Activated CD4-positive, alpha-beta T cell treated with anti-CD3 and anti-CD28 coated beads, Interleukin-2, amount 10 ng/mL, durations not matched to agents 7 days and 5 days (primary cell): ENCODE measurements at regions not wholly inside any gene's neighbourhood (a gene's known extent, or its start where the extent isn't known, plus 50 kb on each side); places are given as distances from the start of the nearest gene placed in this dataset.
"Not testable (repeated sequence)": the region's sequence is repeated elsewhere in the genome, so short reads cannot be mapped to it uniquely, and the experiment has no call there.

Experiments used
- CTCF ChIA-PET: fragments of 350-600 bp; sonication (Branson Sonifier 250); formaldehyde crosslinking; loops from one replicate; lab custom pipeline; 2021; ENCODE audit warnings: antibody characterized with exemption; lab: Charles Lee
- POLR2A ChIA-PET: fragments of 350-600 bp; sonication (Branson Sonifier 250); formaldehyde crosslinking; loops from one replicate; lab custom pipeline; 2021; ENCODE audit warnings: antibody characterized with exemption; lab: Charles Lee
- DNase-seq: peaks from one replicate; pipeline ENCODE4 v3.0.0-alpha.2; 2020
- H3K27ac Mint-ChIP-seq: one replicate; pipeline ENCODE4 v1.8.0; 2021; ENCODE audit warnings: mild to moderate bottlenecking, moderate library complexity, mixed read lengths
- H3K27me3 Mint-ChIP-seq: one replicate; pipeline ENCODE4 v1.8.0; 2021; ENCODE audit warnings: mixed read lengths
- H3K36me3 Mint-ChIP-seq: one replicate; pipeline ENCODE4 v1.8.0; 2021; ENCODE audit warnings: low read depth, mixed read lengths
- H3K4me1 Mint-ChIP-seq: one replicate; pipeline ENCODE4 v1.8.0; 2021; ENCODE audit warnings: mixed read lengths
- H3K4me3 Mint-ChIP-seq: one replicate; pipeline ENCODE4 v1.8.0; 2021; ENCODE audit warnings: mild to moderate bottlenecking, moderate library complexity, mixed read lengths
- H3K9me3 Mint-ChIP-seq: one replicate; pipeline ENCODE4 v1.8.0; 2021; ENCODE audit warnings: mixed read lengths

DNA sequence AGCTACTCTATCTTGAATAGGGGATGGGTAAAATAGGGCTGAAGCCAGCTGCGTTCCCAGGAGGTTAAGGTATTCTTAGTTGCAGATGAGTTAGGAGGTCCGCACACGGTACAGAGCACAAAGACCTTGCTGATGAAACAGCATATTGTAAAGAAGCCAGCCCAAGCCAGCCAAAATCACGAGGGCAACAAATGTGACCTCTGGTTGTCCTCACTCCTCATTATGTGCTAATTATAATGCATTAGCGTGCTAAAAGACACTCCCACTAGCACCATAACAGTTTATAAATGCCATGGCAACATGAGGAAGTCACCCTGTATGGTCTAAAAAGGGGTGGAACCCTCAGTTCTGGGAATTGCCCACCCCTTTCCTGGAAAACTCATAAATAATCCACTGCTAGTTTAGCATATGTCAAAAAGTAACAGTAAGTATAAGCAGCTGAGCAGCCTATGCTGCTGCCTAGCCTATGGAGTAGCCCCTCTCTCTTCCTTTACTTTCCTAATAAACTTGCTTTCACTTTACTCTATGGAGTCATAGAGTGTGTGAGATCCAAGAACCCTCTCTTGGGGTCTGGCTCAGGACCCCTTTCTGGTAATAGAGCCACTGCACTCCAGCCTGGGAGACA is 98.9 kb upstream of the NOX4 start:
- H3K36me3 Mint-ChIP-seq, H3K27me3 Mint-ChIP-seq, CTCF ChIA-PET, H3K9me3 Mint-ChIP-seq, DNase-seq, H3K4me1 Mint-ChIP-seq, H3K27ac Mint-ChIP-seq, H3K4me3 Mint-ChIP-seq, POLR2A ChIA-PET: not testable (repeated sequence)

DNA sequence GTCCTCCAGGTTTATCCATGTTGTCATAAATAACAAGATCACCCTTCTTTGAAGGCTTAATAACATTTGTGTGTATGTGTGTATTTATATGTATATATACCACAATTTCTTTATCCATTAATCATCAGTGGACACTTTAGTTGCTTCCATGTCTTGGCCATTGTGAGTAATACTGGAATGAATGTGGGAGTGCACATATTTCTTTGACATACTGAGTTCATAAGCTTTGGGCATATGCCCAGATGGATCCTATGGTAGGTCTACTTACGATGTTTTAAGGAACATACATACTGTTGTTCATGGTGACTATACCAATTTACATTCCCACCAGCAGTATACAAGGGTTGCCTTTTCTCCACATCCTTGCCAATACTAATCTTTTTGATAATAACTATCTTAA is 108.8 kb upstream of the TRIM77 start:
- DNase-seq, H3K36me3 Mint-ChIP-seq, H3K4me1 Mint-ChIP-seq, H3K9me3 Mint-ChIP-seq, H3K27me3 Mint-ChIP-seq, H3K4me3 Mint-ChIP-seq, CTCF ChIA-PET, POLR2A ChIA-PET, H3K27ac Mint-ChIP-seq: not testable (repeated sequence)

DNA sequence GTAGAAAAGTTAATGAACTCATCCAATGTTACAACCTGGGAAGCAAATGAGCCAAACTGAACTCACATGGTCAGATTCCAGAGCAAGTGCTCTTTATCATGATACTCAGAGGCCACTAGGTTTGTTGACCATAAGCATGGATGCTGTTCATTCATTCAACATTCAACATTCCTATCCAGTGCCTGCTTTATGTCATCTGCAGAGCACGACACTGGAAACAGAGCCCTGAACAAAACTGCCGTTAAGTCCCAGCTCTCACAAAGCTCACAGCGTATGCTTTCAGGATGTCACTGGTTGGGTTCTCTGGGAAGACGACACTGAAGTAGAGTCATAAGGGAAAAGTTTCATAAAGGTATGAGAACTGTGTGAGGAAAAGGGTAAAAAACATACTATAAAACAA is 105.8 kb upstream of the TRIM77 start:
- ChIA-PET CTCF (no interaction called here), POLR2A (no interaction called here)
- no peak for DNase-seq
- Mint-ChIP-seq H3K4me3 (no peak overlapping the region), H3K9me3 (no peaks in the 10 kb centered on the region), H3K4me1 (no peaks in the 10 kb centered on the region), H3K27me3 (no peaks in the 10 kb centered on the region), H3K27ac (no peak overlapping the region), H3K36me3 (no peaks in the 10 kb centered on the region)

DNA sequence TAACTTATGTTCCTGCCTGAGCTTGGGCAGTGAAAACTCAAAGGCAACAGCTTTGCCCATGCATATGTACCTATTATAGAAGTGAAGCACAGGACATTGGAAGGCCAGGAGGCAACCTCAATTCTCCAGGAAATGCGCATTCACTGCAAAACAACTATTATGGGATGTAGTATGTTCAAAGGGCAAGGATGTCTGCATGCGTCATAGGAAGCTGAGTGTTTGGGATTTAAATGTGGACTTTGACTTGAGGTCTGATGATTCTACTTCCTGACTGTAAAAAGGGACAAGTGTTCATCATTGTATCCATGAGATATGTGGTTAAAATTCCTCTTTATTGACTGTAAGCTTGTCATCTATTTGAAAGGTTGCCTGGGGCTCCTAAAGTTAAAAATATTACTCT is 103.3 kb upstream of the TRIM77 start:
- POLR2A ChIA-PET, DNase-seq, H3K27me3 Mint-ChIP-seq, H3K4me1 Mint-ChIP-seq, H3K9me3 Mint-ChIP-seq, H3K4me3 Mint-ChIP-seq, H3K36me3 Mint-ChIP-seq, H3K27ac Mint-ChIP-seq, CTCF ChIA-PET: not testable (repeated sequence)

DNA sequence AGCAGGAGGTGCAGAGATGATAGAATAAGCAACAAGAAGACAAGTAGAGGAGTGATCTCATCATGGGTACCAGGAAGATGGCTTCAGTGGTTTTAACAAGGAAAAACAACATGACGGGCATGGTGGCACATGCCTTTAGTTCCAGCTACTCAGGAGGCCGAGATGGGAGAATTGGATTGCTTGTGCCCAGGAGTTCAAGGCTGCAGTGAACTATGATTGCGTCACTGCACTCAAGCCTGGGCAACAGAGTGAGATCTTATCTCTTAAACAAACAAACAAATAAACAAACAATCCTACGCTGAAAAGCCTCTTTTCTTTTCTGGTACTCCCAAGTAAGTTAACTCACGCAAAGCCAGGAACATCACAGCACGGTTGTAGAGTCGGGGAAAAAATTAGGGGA is 102.6 kb upstream of the TRIM77 start:
- not testable (repeated sequence) for H3K36me3 Mint-ChIP-seq, H3K9me3 Mint-ChIP-seq

DNA sequence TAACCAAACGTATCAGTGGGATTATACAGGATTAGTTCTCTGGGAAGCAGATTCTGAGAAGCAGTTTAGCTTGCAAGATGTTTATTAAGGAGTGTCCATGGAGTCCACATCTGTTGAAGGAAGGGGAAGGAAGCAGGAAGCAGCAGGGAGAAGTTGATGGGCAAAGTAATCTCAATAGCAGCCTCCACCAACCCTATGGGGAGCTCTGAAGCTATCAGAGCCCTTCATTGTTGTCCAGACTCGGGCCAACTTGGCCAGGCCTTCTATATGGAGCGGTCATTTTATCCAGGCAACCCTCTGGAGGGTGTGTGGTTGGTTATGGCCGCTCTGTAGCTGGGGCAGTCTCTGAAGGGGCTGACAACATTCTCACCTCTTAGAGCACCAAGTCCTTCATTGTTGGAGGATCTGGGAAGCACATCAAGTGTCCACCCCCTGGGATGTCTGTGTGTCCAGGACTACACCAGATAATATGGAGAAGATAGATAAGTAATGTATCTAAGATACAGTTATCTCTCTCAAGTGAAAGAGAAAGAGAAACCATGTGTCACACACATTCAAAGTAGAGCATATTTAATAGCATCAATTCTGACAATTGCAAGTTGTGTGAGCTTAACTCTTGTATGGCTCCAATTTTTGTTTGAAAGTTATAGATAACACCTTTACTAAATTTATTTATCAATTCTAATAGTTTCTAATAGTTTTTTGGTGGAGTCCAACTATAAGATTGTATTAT is 101.7 kb upstream of the TRIM77 start:
- Mint-ChIP-seq H3K36me3 (no peaks in the 10 kb centered on the region), H3K9me3 (no peaks in the 10 kb centered on the region), H3K27me3 (no peaks in the 10 kb centered on the region), H3K27ac (no peak overlapping the region), H3K4me1 (no peaks in the 10 kb centered on the region), H3K4me3 (no peak overlapping the region)
- DNase-seq, result no peak
- CTCF ChIA-PET, result no interaction called here
- POLR2A ChIA-PET, result no interaction called here

More for the DNA sequence above, 102.6 kb upstream of the TRIM77 start:
- CTCF ChIA-PET, H3K27me3 Mint-ChIP-seq, POLR2A ChIA-PET, H3K27ac Mint-ChIP-seq, H3K4me1 Mint-ChIP-seq, H3K4me3 Mint-ChIP-seq, DNase-seq: not testable (repeated sequence)

DNA sequence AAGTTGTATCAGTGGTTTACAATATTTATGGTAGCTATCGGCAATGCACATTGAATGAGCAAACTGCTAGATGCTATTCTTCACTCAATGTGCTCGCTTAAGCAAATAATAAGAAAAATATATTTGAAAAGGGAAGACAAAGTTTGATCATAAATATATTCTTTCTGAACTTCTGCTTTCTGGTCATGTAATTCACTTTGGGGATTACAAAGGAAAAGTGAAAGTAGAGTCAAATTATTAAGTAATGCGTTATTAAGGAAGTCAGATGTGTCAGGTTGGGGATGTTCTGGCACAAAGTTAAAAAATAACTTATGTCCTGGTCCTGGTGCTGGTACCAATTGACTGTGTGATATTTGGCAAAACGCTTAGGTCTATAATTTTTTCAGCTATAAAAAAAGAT is 98.0 kb upstream of the TRIM77 start:
- H3K9me3 Mint-ChIP-seq, result no peaks in the 10 kb centered on the region
- no peaks in the 10 kb centered on the region for H3K4me1 Mint-ChIP-seq
- no peak for DNase-seq
- no peaks in the 10 kb centered on the region for H3K27me3 Mint-ChIP-seq
- ChIA-PET POLR2A (no interaction called here), CTCF (no interaction called here)
- no peak overlapping the region for H3K27ac Mint-ChIP-seq
- H3K36me3 Mint-ChIP-seq, result no peaks in the 10 kb centered on the region
- H3K4me3 Mint-ChIP-seq, result no peak overlapping the region

DNA sequence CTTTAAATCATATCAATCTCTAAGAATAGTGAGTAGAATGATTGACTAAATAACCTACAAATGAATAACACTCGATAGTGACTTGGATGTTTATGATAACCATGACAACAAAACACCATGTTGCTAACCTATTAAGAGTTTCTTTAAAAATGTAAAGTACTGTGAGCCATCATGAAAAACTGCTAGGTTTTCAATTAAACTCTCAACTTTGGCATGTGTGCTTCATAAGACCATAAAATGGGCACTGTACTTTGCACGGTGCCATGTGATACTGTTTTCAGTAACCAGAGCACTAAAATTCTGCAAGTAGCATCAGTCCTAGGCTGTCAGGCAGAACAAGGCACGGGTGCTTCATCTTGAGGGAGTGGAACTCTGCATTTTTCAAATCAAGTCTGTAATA is 96.2 kb upstream of the TRIM77 start:
- no peaks in the 10 kb centered on the region for H3K36me3 Mint-ChIP-seq
- no peaks in the 10 kb centered on the region for H3K9me3 Mint-ChIP-seq
- no peaks in the 10 kb centered on the region for H3K27me3 Mint-ChIP-seq
- no peaks in the 10 kb centered on the region for H3K4me1 Mint-ChIP-seq
- no peak for DNase-seq
- ChIA-PET CTCF (no interaction called here), POLR2A (no interaction called here)
- H3K27ac Mint-ChIP-seq, result no peak overlapping the region
- no peak overlapping the region for H3K4me3 Mint-ChIP-seq

DNA sequence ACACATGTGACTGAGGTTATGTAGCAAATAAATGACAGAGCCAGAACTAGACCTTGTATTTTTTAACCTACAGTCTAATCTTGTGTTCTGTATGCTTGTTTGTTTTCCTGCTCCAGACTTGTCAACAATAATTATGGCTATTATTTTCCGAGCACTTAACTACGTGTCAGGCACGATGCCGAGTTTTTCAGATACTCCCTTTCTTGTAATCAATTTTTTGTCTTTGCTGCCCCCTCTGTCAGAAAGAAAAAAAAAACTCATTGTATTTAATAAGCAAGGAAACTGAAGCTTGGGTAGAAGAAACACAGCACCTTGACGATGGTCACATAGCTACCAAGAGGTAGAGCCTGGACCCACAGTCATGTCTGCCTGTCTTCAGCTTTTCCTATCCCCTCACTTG is 95.7 kb upstream of the TRIM77 start:
- H3K27me3 Mint-ChIP-seq, H3K9me3 Mint-ChIP-seq, H3K4me3 Mint-ChIP-seq, DNase-seq, H3K27ac Mint-ChIP-seq, POLR2A ChIA-PET, H3K4me1 Mint-ChIP-seq, H3K36me3 Mint-ChIP-seq: not testable (repeated sequence)
- CTCF ChIA-PET, result interaction anchor here (0.6 kb wide), 1 partner anchor 18 kb away, joined by 3 read pairs; no protein-coding TSS in a partner anchor

DNA sequence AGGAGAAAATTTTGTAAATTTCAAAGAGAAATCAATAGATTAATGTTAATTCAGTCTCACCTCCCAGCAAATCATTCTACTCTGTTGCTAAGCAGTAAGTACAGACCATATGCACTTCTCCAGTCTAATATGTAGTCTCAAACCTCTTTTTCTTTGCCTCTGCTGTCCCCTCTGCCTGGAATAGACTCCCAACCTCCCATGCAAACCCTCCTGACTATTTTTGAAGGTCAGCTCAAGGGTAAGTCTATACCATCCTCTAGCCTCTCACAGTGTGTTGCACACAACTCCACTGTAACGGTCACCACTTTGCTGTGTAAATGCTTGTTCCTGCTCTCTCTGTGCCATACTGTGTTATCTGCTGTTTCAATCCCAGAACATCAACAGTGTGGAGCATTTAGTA is 94.5 kb upstream of the TRIM77 start:
- H3K9me3 Mint-ChIP-seq, H3K27ac Mint-ChIP-seq, H3K27me3 Mint-ChIP-seq, H3K4me1 Mint-ChIP-seq, H3K4me3 Mint-ChIP-seq, H3K36me3 Mint-ChIP-seq, CTCF ChIA-PET, POLR2A ChIA-PET, DNase-seq: not testable (repeated sequence)

DNA sequence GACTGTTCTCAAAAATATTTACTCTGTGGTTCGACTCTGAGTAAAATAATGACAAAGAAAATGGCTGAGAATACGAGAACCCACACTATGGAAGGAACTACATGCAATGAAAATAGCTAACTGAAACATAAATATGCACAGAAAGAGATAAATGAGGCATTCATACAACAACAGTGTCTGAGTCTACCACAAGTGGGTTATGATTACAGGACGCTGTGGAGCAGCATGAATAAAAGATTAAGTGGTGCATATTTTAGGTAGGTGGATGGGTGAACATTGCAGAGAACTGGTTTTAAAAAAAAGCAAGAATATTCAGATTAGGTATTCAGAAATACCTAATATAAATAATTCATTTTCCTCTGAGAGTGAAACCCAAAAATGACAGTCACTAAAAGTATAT is 93.9 kb upstream of the TRIM77 start:
- H3K27ac Mint-ChIP-seq, CTCF ChIA-PET, POLR2A ChIA-PET, H3K4me3 Mint-ChIP-seq, H3K4me1 Mint-ChIP-seq, H3K27me3 Mint-ChIP-seq, H3K36me3 Mint-ChIP-seq, DNase-seq, H3K9me3 Mint-ChIP-seq: not testable (repeated sequence)

DNA sequence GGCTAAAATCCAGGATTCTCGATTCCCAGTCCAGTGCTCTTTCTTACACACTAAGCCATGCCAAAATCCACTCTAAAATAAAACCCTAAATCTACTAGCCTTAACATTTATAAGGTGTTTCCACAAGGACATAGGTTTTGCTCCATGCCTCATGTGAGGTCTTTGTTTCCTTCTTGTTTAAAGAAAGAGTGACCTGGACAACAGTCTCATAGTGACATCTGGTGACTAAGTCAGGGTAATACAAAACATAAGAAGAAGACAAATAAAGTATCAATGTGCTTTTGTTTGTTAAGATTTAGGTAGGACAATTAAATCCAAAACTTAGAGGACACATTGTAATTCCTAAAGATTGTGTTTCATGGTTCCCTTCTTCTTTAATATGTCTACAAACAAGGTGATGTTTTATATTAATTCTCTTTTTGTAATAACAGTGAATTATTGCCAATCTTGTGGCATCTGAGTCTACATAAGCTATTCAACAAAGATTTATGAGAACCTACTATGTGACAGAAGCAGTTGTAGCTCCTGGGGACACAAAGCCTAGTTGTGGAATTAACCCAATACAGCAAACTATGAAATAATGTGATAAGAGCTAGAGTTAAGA is 93.0 kb upstream of the TRIM77 start:
- H3K27me3 Mint-ChIP-seq, H3K9me3 Mint-ChIP-seq, H3K4me3 Mint-ChIP-seq, CTCF ChIA-PET, POLR2A ChIA-PET, DNase-seq, H3K4me1 Mint-ChIP-seq, H3K27ac Mint-ChIP-seq, H3K36me3 Mint-ChIP-seq: not testable (repeated sequence)

DNA sequence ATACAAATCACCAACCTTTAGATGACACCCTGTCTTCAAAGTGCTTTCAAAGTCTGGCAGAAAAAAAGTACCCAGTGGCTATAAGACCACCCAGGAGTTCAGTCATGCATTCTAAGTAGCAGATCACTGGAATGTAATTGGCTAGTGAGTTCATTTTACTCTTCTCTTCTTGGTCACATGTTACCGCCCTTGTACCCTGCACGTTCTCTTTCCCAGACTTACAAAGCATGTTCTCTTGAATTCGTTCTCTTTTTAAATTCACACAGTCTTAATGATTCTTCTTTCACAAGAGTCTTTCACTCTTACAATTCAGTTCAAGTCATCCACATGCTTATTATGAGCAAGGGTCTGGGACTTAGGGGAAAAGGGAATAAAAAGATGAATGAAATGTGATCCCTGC is 89.4 kb upstream of the TRIM77 start:
- POLR2A ChIA-PET, H3K36me3 Mint-ChIP-seq, H3K4me1 Mint-ChIP-seq, H3K27ac Mint-ChIP-seq, CTCF ChIA-PET, H3K27me3 Mint-ChIP-seq, DNase-seq, H3K9me3 Mint-ChIP-seq, H3K4me3 Mint-ChIP-seq: not testable (repeated sequence)

DNA sequence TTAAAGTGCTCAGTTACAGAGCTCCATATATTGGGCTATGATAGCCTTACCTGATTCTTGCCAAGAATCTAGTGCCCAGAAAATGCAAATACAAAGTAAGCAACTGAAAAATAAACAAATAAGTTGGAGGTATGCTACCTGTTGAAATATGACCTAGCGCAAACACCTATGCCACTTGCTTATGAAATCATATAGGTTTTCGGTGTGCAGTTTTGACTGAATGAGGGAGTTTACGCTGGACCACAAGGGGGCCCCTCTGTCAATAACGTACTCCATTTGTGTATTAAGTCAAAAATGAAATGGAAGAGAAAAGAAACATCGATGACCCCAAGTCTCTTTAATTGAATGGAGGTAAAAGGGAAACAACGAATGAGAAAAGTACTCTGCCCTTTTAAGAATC is 84.9 kb upstream of the TRIM77 start:
- CTCF ChIA-PET, result no interaction called here
- Mint-ChIP-seq H3K36me3 (no peaks in the 10 kb centered on the region), H3K27ac (no peak overlapping the region), H3K9me3 (no peaks in the 10 kb centered on the region), H3K4me3 (no peak overlapping the region), H3K4me1 (no peaks in the 10 kb centered on the region), H3K27me3 (no peaks in the 10 kb centered on the region)
- DNase-seq, result no peak
- POLR2A ChIA-PET, result no interaction called here
